ENCODE measurements at regions not wholly inside any gene's neighbourhood (a gene's known extent, or its start where the extent isn't known, plus 50 kb on each side); places are given as distances from the start of the nearest gene placed in this dataset.

GRCh38 chr4:136307765-136308164, 1224.5 kb downstream of the PCDH18 start:
- H3K27me3 ChIP-seq, result no peaks in the 10 kb centered on the region
- H3K9me3 ChIP-seq, result no peaks in the 10 kb centered on the region
- intact Hi-C loops (cut with DNase I), result no loop called here
- no peak for TF ChIP-seq POLR2A (IDR thresholded peaks at IDR 0.05)
- TF ChIP-seq POLR2AphosphoS5 (IDR thresholded peaks at IDR 0.05; ENCODE audit: insufficient read depth in 1 of 2, low read depth in 1 of 2), result no peak
- no peak for TF ChIP-seq CTCF (IDR thresholded peaks at IDR 0.05)
- H3K4me1 ChIP-seq, result no peaks in the 10 kb centered on the region
- no peak for DNase-seq (ENCODE audit: extremely low spot score in 2 of 2)
- H3K36me3 ChIP-seq, result no peaks in the 10 kb centered on the region
- H3K4me3 ChIP-seq, result no peak overlapping the region
- H3K27ac ChIP-seq, result no peak overlapping the region

- no peaks in the 10 kb centered on the region for H3K36me3 ChIP-seq
- no peaks in the 10 kb centered on the region for H3K4me1 ChIP-seq
- H3K9me3 ChIP-seq, result no peaks in the 10 kb centered on the region
- TF ChIP-seq CTCF (IDR thresholded peaks at IDR 0.05), result no peak
- no peak for TF ChIP-seq POLR2AphosphoS5 (IDR thresholded peaks at IDR 0.05; ENCODE audit: insufficient read depth in 1 of 2, low read depth in 1 of 2)
- no peak for TF ChIP-seq POLR2A (IDR thresholded peaks at IDR 0.05)
- intact Hi-C loops (cut with DNase I), result no loop called here
- H3K4me3 ChIP-seq, result no peak overlapping the region
- no peaks in the 10 kb centered on the region for H3K27me3 ChIP-seq
- DNase-seq (ENCODE audit: extremely low spot score in 2 of 2), result no peak
- H3K27ac ChIP-seq, result no peak overlapping the region
Measured at GRCh38 chr4:136306361-136306760, 1225.9 kb downstream of the PCDH18 start.

GRCh38 chr4:136302566-136302965, 1229.7 kb downstream of the PCDH18 start:
- no peak overlapping the region for H3K4me3 ChIP-seq
- no peaks in the 10 kb centered on the region for H3K4me1 ChIP-seq
- H3K9me3 ChIP-seq, result no peaks in the 10 kb centered on the region
- intact Hi-C loops (cut with DNase I), result no loop called here
- no peaks in the 10 kb centered on the region for H3K36me3 ChIP-seq
- H3K27ac ChIP-seq, result no peak overlapping the region
- H3K27me3 ChIP-seq, result no peaks in the 10 kb centered on the region
- no peak for DNase-seq (ENCODE audit: extremely low spot score in 2 of 2)
- TF ChIP-seq POLR2A (IDR thresholded peaks at IDR 0.05), result no peak
- no peak for TF ChIP-seq POLR2AphosphoS5 (IDR thresholded peaks at IDR 0.05; ENCODE audit: insufficient read depth in 1 of 2, low read depth in 1 of 2)
- TF ChIP-seq CTCF (IDR thresholded peaks at IDR 0.05), result no peak

- TF ChIP-seq POLR2A (IDR thresholded peaks at IDR 0.05), result no peak
- no peaks in the 10 kb centered on the region for H3K9me3 ChIP-seq
- no peaks in the 10 kb centered on the region for H3K27me3 ChIP-seq
- intact Hi-C loops (cut with DNase I), result no loop called here
- DNase-seq (ENCODE audit: extremely low spot score in 2 of 2), result no peak
- no peaks in the 10 kb centered on the region for H3K4me1 ChIP-seq
- H3K36me3 ChIP-seq, result no peaks in the 10 kb centered on the region
- no peak overlapping the region for H3K27ac ChIP-seq
- no peak overlapping the region for H3K4me3 ChIP-seq
Measured at GRCh38 chr4:136301749-136302495, 1230.4 kb downstream of the PCDH18 start.

GRCh38 chr4:136283977-136284376, 1248.3 kb downstream of the PCDH18 start:
- Histone ChIP-seq H3K36me3 (no peaks in the 10 kb centered on the region), H3K4me1 (no peaks in the 10 kb centered on the region), H3K9me3 (no peaks in the 10 kb centered on the region), H3K27me3 (no peaks in the 10 kb centered on the region), H3K4me3 (no peak overlapping the region), H3K27ac (no peak overlapping the region)
- DNase-seq (ENCODE audit: extremely low spot score in 2 of 2), result no peak
- no peak for TF ChIP-seq CTCF (IDR thresholded peaks at IDR 0.05)
- no peak for TF ChIP-seq POLR2A (IDR thresholded peaks at IDR 0.05)
- no peak for TF ChIP-seq POLR2AphosphoS5 (IDR thresholded peaks at IDR 0.05; ENCODE audit: insufficient read depth in 1 of 2, low read depth in 1 of 2)
- intact Hi-C loops (cut with DNase I), result no loop called here

All from vagina (tissue), 2 donors.